Neural progenitor cell (in vitro differentiated cells): ENCODE measurements at regions not wholly inside any gene's neighbourhood (a gene's known extent, or its start where the extent isn't known, plus 50 kb on each side); places are given as distances from the start of the nearest gene placed in this dataset.

ENCODE experiments used
- CTCF ChIP-seq: fragments of 200-600 bp; sonication (generic); IDR thresholded peaks from 2 replicates; pipeline ENCODE4 v1.5.1; 2017; ENCODE audit warnings: antibody characterized with exemption, mild to moderate bottlenecking
- EZH2 ChIP-seq: fragments of 200-600 bp; sonication (generic); IDR thresholded peaks from 2 replicates; pipeline ENCODE4 v1.6.1; 2017; ENCODE audit warnings: antibody characterized with exemption, mild to moderate bottlenecking, moderate library complexity

GRCh38 chr22:49189871-49190270 is 637.8 kb downstream of the BRD1 start:
- no peak for TF ChIP-seq CTCF
- no peak for TF ChIP-seq EZH2
